Gastroesophageal sphincter (tissue), 3 donors: ENCODE measurements at regions not wholly inside any gene's neighbourhood (a gene's known extent, or its start where the extent isn't known, plus 50 kb on each side); places are given as distances from the start of the nearest gene placed in this dataset.

Experiments used
- CTCF ChIP-seq, 4 experiments: fragments of 200-600 bp in 2 of 4; fragments of 450-650 bp in 2 of 4; sonication (generic) in 1 of 4; IDR thresholded peaks; one replicate each; pipeline ENCODE4 v1.5.1; 2017 to 2019; ENCODE audit warnings: antibody characterized with exemption in 4 of 4, mild to moderate bottlenecking in 2 of 4, moderate library complexity in 2 of 4
- POLR2A ChIP-seq, 2 donors: fragments of 450-650 bp; IDR thresholded peaks; one replicate each; pipeline ENCODE4 v1.6.1; 2017; ENCODE audit warnings: antibody characterized with exemption in 2 of 2, mild to moderate bottlenecking in 2 of 2, moderate library complexity in 1 of 2
- POLR2AphosphoS5 ChIP-seq: sonication (generic); formaldehyde crosslinking; IDR thresholded peaks from one replicate; pipeline ENCODE4 v1.6.1; 2017; ENCODE audit warnings: antibody characterized with exemption

DNA sequence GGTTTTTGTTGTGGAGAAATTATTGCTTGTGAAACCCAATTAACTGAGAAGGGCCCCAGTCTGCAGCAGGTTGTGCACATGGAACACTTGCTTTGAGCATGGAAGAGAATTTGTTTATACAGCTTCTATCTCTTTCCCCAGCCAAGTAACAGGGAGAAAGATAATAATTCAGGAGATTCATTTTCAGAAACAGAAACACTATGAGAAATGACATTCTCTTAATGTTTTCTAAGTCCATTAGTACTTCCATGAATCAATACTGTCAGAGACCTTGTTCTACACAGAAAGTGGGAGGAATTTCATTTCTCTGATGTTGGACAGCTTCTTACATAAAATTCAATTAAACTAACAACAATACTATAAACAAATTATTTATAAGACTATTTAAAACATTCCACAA is 446.3 kb downstream of the KLF12 start:
- TF ChIP-seq POLR2A (IDR thresholded peaks at IDR 0.05) (no peak), CTCF (IDR thresholded peaks at IDR 0.05) (no peak), POLR2AphosphoS5 (no peak)
